ENCODE measurements at regions not wholly inside any gene's neighbourhood (a gene's known extent, or its start where the extent isn't known, plus 50 kb on each side); places are given as distances from the start of the nearest gene placed in this dataset.

DNA sequence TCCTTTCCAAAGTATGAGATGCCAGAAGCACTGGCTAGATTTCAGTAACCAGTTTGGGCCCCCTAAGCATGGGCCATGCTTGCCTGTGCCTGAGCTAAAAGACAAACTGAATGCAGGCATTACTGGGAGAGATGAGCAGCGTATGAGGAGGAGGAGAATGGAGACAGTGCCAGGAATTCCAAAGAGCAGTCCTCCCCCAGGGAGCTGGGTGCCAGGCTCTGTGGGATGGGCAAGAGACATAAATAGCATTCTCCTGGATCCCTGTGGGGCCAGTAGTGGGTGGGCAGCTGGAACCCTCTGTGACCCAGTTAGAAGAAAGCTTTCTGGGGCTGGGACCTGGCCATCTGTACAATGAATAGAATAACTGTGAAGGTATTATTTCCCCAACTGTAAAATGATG is 235.6 kb downstream of the KCNA4 start:
- in situ Hi-C loops (cut with HindIII; ENCODE audit: low pct_ligation_motif_present, low sequenced_read_pairs): no loop called here

DNA sequence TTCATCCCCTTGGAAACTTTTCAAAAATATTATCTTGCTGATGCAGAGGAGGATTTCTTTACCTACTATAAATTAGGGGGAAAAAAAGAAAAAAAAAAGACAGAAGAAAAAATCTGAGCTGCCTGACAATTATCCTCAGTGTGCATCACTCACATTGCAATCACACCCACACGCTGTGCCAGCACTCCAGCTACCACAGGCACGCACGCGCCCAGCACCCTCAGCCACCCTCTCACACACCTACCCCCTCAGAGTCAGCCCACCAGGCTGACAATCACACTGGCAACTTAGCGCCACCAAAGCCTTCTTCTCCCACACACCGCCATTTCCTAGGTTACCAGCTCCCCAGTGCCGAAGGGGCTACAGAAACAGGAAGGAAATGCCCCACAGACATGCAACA is 236.1 kb downstream of the KCNA4 start:
- in situ Hi-C loops (cut with HindIII; ENCODE audit: low pct_ligation_motif_present, low sequenced_read_pairs): no loop called here
- H3K4me3 ChIP-seq (ENCODE audit: low read depth, low read length): no peak overlapping the region
- no peak overlapping the region for H3K27ac ChIP-seq
- H3K27me3 ChIP-seq (replicated peaks): no peaks in the 10 kb centered on the region
- no peaks in the 10 kb centered on the region for H3K36me3 ChIP-seq (replicated peaks)
- TF ChIP-seq, protein P1, sequence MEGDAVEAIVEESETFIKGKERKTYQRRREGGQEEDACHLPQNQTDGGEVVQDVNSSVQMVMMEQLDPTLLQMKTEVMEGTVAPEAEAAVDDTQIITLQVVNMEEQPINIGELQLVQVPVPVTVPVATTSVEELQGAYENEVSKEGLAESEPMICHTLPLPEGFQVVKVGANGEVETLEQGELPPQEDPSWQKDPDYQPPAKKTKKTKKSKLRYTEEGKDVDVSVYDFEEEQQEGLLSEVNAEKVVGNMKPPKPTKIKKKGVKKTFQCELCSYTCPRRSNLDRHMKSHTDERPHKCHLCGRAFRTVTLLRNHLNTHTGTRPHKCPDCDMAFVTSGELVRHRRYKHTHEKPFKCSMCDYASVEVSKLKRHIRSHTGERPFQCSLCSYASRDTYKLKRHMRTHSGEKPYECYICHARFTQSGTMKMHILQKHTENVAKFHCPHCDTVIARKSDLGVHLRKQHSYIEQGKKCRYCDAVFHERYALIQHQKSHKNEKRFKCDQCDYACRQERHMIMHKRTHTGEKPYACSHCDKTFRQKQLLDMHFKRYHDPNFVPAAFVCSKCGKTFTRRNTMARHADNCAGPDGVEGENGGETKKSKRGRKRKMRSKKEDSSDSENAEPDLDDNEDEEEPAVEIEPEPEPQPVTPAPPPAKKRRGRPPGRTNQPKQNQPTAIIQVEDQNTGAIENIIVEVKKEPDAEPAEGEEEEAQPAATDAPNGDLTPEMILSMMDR (IDR thresholded peaks at IDR 0.05; ENCODE audit: low read depth, low read length, missing control alignments): no peak
- DNase-seq: no peak

More for the DNA sequence above, 235.6 kb downstream of the KCNA4 start:
- H3K27me3 ChIP-seq (replicated peaks): no peaks in the 10 kb centered on the region
- no peak overlapping the region for H3K27ac ChIP-seq
- no peaks in the 10 kb centered on the region for H3K36me3 ChIP-seq (replicated peaks)
- no peak overlapping the region for H3K4me3 ChIP-seq (ENCODE audit: low read depth, low read length)
- TF ChIP-seq, protein P1 (IDR thresholded peaks at IDR 0.05; ENCODE audit: low read depth, low read length, missing control alignments): no peak
- no peak for DNase-seq

DNA sequence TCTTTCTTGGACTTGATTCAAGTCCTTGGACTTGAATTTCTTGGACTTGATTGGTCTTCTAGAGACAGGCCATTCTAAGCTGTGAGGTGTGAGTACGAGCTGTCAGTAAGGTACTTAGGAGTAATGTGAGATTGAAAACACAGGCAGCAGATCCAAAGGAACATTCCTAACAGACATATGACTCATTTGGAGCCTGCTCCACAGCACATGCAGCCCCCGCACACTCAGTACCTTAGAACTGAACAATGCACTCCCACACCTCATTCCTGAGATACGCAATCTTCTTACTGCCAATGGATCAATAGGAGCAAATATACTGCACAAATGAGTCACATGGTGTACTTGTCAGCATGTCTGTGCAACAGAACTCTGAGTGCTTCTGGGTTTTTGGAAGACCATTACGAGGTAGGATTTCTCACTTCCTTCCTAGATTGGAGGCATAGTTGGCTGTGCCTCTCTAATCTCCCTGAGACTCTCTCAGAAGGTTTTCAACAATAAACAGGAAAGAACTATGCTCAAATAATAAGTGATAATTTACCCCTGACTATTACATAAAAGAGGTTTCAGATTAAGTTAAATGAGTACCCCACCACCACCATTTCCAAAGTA is 243.1 kb downstream of the KCNA4 start:
- DNase-seq: no peak
- in situ Hi-C loops (cut with HindIII; ENCODE audit: low pct_ligation_motif_present, low sequenced_read_pairs): no loop called here
- TF ChIP-seq, protein P1 (IDR thresholded peaks at IDR 0.05; ENCODE audit: low read depth, low read length, missing control alignments): no peak
- Histone ChIP-seq H3K4me3 (ENCODE audit: low read depth, low read length) (no peak overlapping the region), H3K27me3 (replicated peaks) (no peaks in the 10 kb centered on the region), H3K27ac (no peak overlapping the region), H3K36me3 (replicated peaks) (no peaks in the 10 kb centered on the region)

DNA sequence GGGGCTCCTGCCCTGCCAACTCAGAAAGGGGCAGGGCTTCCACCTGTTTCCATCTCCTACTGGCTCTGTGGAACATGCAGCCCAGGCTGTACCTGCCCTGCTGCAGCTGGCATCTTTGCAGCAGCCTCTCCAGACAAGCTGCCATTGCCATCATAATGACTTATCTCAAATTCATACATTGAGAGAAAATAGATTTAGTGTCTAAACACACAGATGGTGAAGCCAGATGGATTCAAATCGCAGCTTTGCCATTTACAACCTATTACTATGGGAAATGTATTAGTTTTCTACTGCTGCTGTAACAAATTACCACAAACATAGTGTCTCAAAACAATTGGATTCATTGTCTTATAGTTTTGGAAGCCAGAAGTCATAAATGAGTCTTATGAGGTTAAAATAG is 260.0 kb downstream of the KCNA4 start:
- TF ChIP-seq, protein P1 (IDR thresholded peaks at IDR 0.05; ENCODE audit: low read depth, low read length, missing control alignments): no peak

DNA sequence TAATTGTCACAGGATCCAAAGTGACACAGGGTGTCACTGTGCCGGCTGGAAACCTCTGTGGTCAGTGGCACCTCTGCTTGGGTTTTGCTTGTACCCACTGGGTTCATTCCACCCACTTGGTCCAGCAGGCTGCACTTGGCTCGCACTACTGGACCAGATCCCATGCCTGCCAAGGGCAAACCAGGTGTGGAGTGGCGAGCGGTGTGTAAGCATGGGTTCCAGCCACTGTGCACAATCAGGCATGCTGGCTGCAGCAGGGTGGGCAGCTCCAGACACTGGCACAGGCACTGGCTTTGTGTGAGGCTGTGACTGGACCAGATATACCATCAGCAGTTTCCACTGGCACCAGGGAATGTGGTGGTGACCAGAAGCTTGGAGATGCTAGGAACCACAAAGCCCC is 261.4 kb downstream of the KCNA4 start:
- TF ChIP-seq, protein P1 (IDR thresholded peaks at IDR 0.05; ENCODE audit: low read depth, low read length, missing control alignments): no peak
- H3K27ac ChIP-seq: no peak overlapping the region
- H3K4me3 ChIP-seq (ENCODE audit: low read depth, low read length): no peak overlapping the region
- no peaks in the 10 kb centered on the region for H3K27me3 ChIP-seq (replicated peaks)
- H3K36me3 ChIP-seq (replicated peaks): no peaks in the 10 kb centered on the region
- DNase-seq: no peak
- in situ Hi-C loops (cut with HindIII; ENCODE audit: low pct_ligation_motif_present, low sequenced_read_pairs): no loop called here

More for the DNA sequence above, 260.0 kb downstream of the KCNA4 start:
- no peak overlapping the region for H3K27ac ChIP-seq
- no peak for DNase-seq
- no peaks in the 10 kb centered on the region for H3K36me3 ChIP-seq (replicated peaks)
- no peaks in the 10 kb centered on the region for H3K27me3 ChIP-seq (replicated peaks)
- H3K4me3 ChIP-seq (ENCODE audit: low read depth, low read length): no peak overlapping the region
- in situ Hi-C loops (cut with HindIII; ENCODE audit: low pct_ligation_motif_present, low sequenced_read_pairs): no loop called here

DNA sequence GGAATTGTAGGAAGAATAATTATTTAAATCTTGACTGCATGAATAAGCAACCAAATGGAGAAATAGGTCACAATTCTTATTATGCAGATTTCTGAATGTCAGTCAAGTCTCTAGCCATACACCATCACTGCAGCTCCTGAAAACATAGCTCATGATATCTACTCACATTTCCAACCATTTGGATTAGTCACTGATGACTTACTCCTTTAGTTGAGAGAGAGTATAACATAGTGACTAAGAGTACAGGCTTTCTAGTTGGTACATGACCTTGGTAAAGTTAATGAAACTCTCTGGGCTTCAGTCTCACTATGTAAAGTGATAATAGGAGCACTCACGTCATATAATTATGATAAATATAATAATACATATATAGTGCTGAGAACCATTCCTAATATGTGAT is 265.2 kb downstream of the KCNA4 start:
- H3K27me3 ChIP-seq (replicated peaks): no peaks in the 10 kb centered on the region
- TF ChIP-seq, protein P1 (IDR thresholded peaks at IDR 0.05; ENCODE audit: low read depth, low read length, missing control alignments): no peak
- H3K4me3 ChIP-seq (ENCODE audit: low read depth, low read length): no peak overlapping the region
- H3K36me3 ChIP-seq (replicated peaks): no peaks in the 10 kb centered on the region
- in situ Hi-C loops (cut with HindIII; ENCODE audit: low pct_ligation_motif_present, low sequenced_read_pairs): no loop called here
- DNase-seq: no peak
- H3K27ac ChIP-seq: no peak overlapping the region

Data from brain microvascular endothelial cell (primary cell).